IMR-90 (cell line): ENCODE measurements at regions not wholly inside any gene's neighbourhood (a gene's known extent, or its start where the extent isn't known, plus 50 kb on each side); places are given as distances from the start of the nearest gene placed in this dataset.

Source experiments
- ATAC-seq: fragments of 200-7000 bp; cut with Tn5 transposase; 2 replicates; pipeline ENCODE4 v1.9.1; 2020; ENCODE audit warnings: low read depth, mild to moderate bottlenecking, moderate library complexity
- BruUV-seq: library from RNA; stranded (reverse); fragments of 400-500 nt; replicated peaks from 2 replicates; lab custom pipeline; 2021; lab: Mats Ljungman, UMichigan
- CTCF ChIA-PET: fragments of 300-600 bp; formaldehyde crosslinking; extraction: SDS; loops from one replicate; lab custom pipeline; 2021; ENCODE audit warnings: antibody characterized with exemption; lab: Yijun Ruan, JAX
- POLR2A ChIA-PET: fragments of 300-600 bp; sonication (Branson Sonifier 250); formaldehyde crosslinking; loops from one replicate; lab custom pipeline; 2022; ENCODE audit warnings: antibody characterized with exemption; ENCODE audit not compliant: unreplicated experiment; lab: Charles Lee
- DNase-seq: peaks from one replicate; pipeline ENCODE4 v3.0.0; 2013
- H2AFZ ChIP-seq: replicated peaks from 2 replicates; pipeline ENCODE3; 2013; ENCODE audit warnings: low read length, mild to moderate bottlenecking; ENCODE audit not compliant: poor library complexity
- H2AK5ac ChIP-seq: 2 replicates; pipeline ENCODE4 v1.6.1; 2013; ENCODE audit warnings: low read depth, low read length, inconsistent platforms
- H2AK9ac ChIP-seq: replicated peaks from 2 replicates; pipeline ENCODE3; 2013; ENCODE audit warnings: mild to moderate bottlenecking, low read depth, low read length, moderate library complexity; ENCODE audit not compliant: poor library complexity
- H2BK120ac ChIP-seq: 2 replicates; pipeline ENCODE4 v1.6.1; 2013; ENCODE audit warnings: low read depth, low read length, inconsistent platforms
- H2BK15ac ChIP-seq: 3 replicates; pipeline ENCODE4 v1.6.1; 2013; ENCODE audit warnings: low read depth, low read length, inconsistent platforms
- H2BK20ac ChIP-seq: 2 replicates; pipeline ENCODE4 v1.6.1; 2013; ENCODE audit warnings: low read depth, mild to moderate bottlenecking, inconsistent platforms, low read length, moderate library complexity
- H2BK5ac ChIP-seq: 2 replicates; pipeline ENCODE4 v1.6.1; 2013; ENCODE audit warnings: mild to moderate bottlenecking, low read depth, low read length, inconsistent platforms; ENCODE audit not compliant: poor library complexity, severe bottlenecking
- H3K14ac ChIP-seq: replicated peaks from 2 replicates; pipeline ENCODE4 v1.6.1; 2013; ENCODE audit warnings: low read depth, low read length, inconsistent platforms
- H3K18ac ChIP-seq: 2 replicates; pipeline ENCODE4 v1.6.1; 2013; ENCODE audit warnings: low read depth, low read length, control low read depth
- H3K23ac ChIP-seq: 2 replicates; pipeline ENCODE4 v1.6.1; 2013; ENCODE audit warnings: low read depth, low read length, inconsistent platforms
- H3K27ac ChIP-seq: 2 replicates; pipeline ENCODE4 v1.5.1; 2013; ENCODE audit warnings: mild to moderate bottlenecking, control low read depth, low read length; ENCODE audit not compliant: insufficient read depth
- H3K27me3 ChIP-seq: 2 replicates; pipeline ENCODE4 v1.6.1; 2013; ENCODE audit warnings: low read length; ENCODE audit not compliant: control insufficient read depth, insufficient read depth
- H3K36me3 ChIP-seq: 2 replicates; pipeline ENCODE4 v1.6.1; 2013; ENCODE audit warnings: low read length, mixed read lengths; ENCODE audit not compliant: control insufficient read depth, insufficient read depth
- H3K4ac ChIP-seq: 2 replicates; pipeline ENCODE4 v1.6.1; 2013; ENCODE audit warnings: low read depth, low read length, inconsistent platforms
- H3K4me1 ChIP-seq: 2 replicates; pipeline ENCODE4 v1.6.1; 2013; ENCODE audit warnings: low read length, mixed read lengths; ENCODE audit not compliant: control insufficient read depth, insufficient read depth
- H3K4me2 ChIP-seq: 2 replicates; pipeline ENCODE4 v1.6.1; 2013; ENCODE audit warnings: low read depth, mild to moderate bottlenecking, control low read depth, low read length, moderate library complexity
- H3K4me3 ChIP-seq: 2 replicates; pipeline ENCODE4 v1.5.1; 2013; ENCODE audit warnings: low read depth, mild to moderate bottlenecking, control low read depth, low read length, moderate library complexity; ENCODE audit not compliant: insufficient read depth
- H3K56ac ChIP-seq: 2 replicates; pipeline ENCODE4 v1.6.1; 2013; ENCODE audit warnings: low read length, inconsistent platforms; ENCODE audit not compliant: insufficient read depth; ENCODE audit errors: extremely low read depth
- H3K79me1 ChIP-seq, 2 experiments: 2 replicates each; pipeline ENCODE4 v1.6.1; 2013; ENCODE audit warnings: low read length in 2 of 2, inconsistent platforms in 1 of 2, low read depth in 1 of 2
- H3K9ac ChIP-seq: 2 replicates; pipeline ENCODE4 v1.6.1; 2013; ENCODE audit warnings: low read depth, low read length, control low read depth
- H3K9me1 ChIP-seq: 2 replicates; pipeline ENCODE4 v1.6.1; 2013; ENCODE audit warnings: low read length, inconsistent platforms; ENCODE audit not compliant: insufficient read depth
- H3K9me3 ChIP-seq: 2 replicates; pipeline ENCODE4 v1.6.1; 2013; ENCODE audit warnings: low read length; ENCODE audit not compliant: control insufficient read depth, insufficient read depth
- H4K20me1 ChIP-seq: 2 replicates; pipeline ENCODE4 v1.6.1; 2013; ENCODE audit warnings: low read length, inconsistent platforms; ENCODE audit not compliant: insufficient read depth
- H4K5ac ChIP-seq: 2 replicates; pipeline ENCODE4 v1.6.1; 2013; ENCODE audit warnings: mild to moderate bottlenecking, low read depth, low read length, control low read depth
- H4K8ac ChIP-seq, 2 experiments: 2 replicates each; pipeline ENCODE4 v1.6.1; 2013; ENCODE audit warnings: low read depth in 2 of 2, low read length in 2 of 2, control low read depth in 1 of 2, inconsistent platforms in 1 of 2
- H4K91ac ChIP-seq: 2 replicates; pipeline ENCODE4 v1.6.1; 2013; ENCODE audit warnings: low read depth, low read length, inconsistent platforms; ENCODE audit not compliant: insufficient read depth
- BHLHE40 ChIP-seq: fragments of 150-350 bp; IDR thresholded peaks from 2 replicates; pipeline ENCODE4 v1.6.1; 2016; ENCODE audit warnings: mild to moderate bottlenecking, low read depth, low read length
- CEBPB ChIP-seq: IDR thresholded peaks from 2 replicates; pipeline ENCODE4 v1.6.1; 2012; ENCODE audit warnings: low read depth, low read length, improper control_type of control experiment
- CHD1 ChIP-seq: IDR thresholded peaks from 2 replicates; pipeline ENCODE4 v1.6.1; 2012; ENCODE audit warnings: low read depth, low read length, improper control_type of control experiment
- FOS ChIP-seq: fragments of 150-350 bp; IDR thresholded peaks from 2 replicates; pipeline ENCODE4 v1.6.1; 2016; ENCODE audit warnings: low read depth, low read length
- MAFK ChIP-seq: IDR thresholded peaks from 2 replicates; pipeline ENCODE4 v1.6.1; 2012; ENCODE audit warnings: low read depth, low read length, improper control_type of control experiment
- MAZ ChIP-seq: IDR thresholded peaks from 2 replicates; pipeline ENCODE4 v1.6.1; 2012; ENCODE audit warnings: low read depth, mild to moderate bottlenecking, low read length, improper control_type of control experiment, moderate library complexity, borderline replicate concordance
- MXI1 ChIP-seq: IDR thresholded peaks from 2 replicates; pipeline ENCODE4 v1.6.1; 2012; ENCODE audit warnings: low read depth, mild to moderate bottlenecking, low read length, moderate library complexity, borderline replicate concordance
- NFE2L2 ChIP-seq: fragments of 150-350 bp; IDR thresholded peaks from 2 replicates; pipeline ENCODE4 v1.6.1; 2016; ENCODE audit warnings: low read depth, mild to moderate bottlenecking, low read length
- POLR2A ChIP-seq: IDR thresholded peaks from 2 replicates; pipeline ENCODE4 v1.6.1; 2012; ENCODE audit warnings: mild to moderate bottlenecking, low read depth, low read length
- RAD21 ChIP-seq: IDR thresholded peaks from 2 replicates; pipeline ENCODE4 v1.6.1; 2012; ENCODE audit warnings: low read length, improper control_type of control experiment
- RCOR1 ChIP-seq: IDR thresholded peaks from 2 replicates; pipeline ENCODE4 v1.6.1; 2012; ENCODE audit warnings: mild to moderate bottlenecking, low read length, improper control_type of control experiment; ENCODE audit not compliant: insufficient replicate concordance
- RFX5 ChIP-seq: IDR thresholded peaks from 2 replicates; pipeline ENCODE4 v1.8.0; 2012; ENCODE audit warnings: low read depth, mild to moderate bottlenecking, low read length, moderate library complexity
- SMC3 ChIP-seq: fragments of 150-350 bp; IDR thresholded peaks from 2 replicates; pipeline ENCODE4 v1.6.1; 2016; ENCODE audit warnings: low read depth, mild to moderate bottlenecking, antibody characterized with exemption, low read length, moderate library complexity
- WGBS, 2 experiments: methylation state at CpG; one replicate each; pipeline versions ENCODE4 v1.1.5 to v1.1.7; 2013; ENCODE audit warnings: missing lambda C conversion rate in 2 of 2; ENCODE audit not compliant: insufficient read length in 1 of 2; ENCODE audit errors: extremely low coverage in 2 of 2; 5-methylcytosine and 5-hydroxymethylcytosine counted together
- dilution Hi-C: fragments of 300-500 bp; cut with HindIII; formaldehyde crosslinking; loops from one replicate; pipeline ENCODE4 v1.14.3; 2018; ENCODE audit warnings: low sequenced_read_pairs; ENCODE audit not compliant: unreplicated experiment
- in situ Hi-C: fragments of 300-500 bp; cut with MboI; formaldehyde crosslinking; loops from 3 replicates; pipeline ENCODE4 v1.14.3; 2019; ENCODE audit warnings: low sequenced_read_pairs, inconsistent platforms, mixed read lengths
- intact Hi-C: fragments of 100-400 bp; cut with micrococcal nuclease; formaldehyde crosslinking; loops from 2 replicates; pipeline ENCODE4 v1.10.0; 2022
- TF ChIP-seq, protein P1 (sequence below): fragments of 150-350 bp; IDR thresholded peaks from 2 replicates; pipeline ENCODE4 v1.6.1; 2017; ENCODE audit warnings: mild to moderate bottlenecking, antibody characterized with exemption, low read length, low read depth
- TF ChIP-seq, protein P2 (sequence below): fragments of 150-350 bp; IDR thresholded peaks from 2 replicates; pipeline ENCODE4 v1.6.1; 2016; ENCODE audit warnings: low read depth, mild to moderate bottlenecking, low read length, moderate library complexity, borderline replicate concordance
- TF ChIP-seq, protein P3 (sequence below): conservative IDR thresholded peaks from 2 replicates; pipeline ENCODE4 v1.5.1; 2012; ENCODE audit warnings: mild to moderate bottlenecking, low read depth, low read length, improper control_type of control experiment

DNA sequence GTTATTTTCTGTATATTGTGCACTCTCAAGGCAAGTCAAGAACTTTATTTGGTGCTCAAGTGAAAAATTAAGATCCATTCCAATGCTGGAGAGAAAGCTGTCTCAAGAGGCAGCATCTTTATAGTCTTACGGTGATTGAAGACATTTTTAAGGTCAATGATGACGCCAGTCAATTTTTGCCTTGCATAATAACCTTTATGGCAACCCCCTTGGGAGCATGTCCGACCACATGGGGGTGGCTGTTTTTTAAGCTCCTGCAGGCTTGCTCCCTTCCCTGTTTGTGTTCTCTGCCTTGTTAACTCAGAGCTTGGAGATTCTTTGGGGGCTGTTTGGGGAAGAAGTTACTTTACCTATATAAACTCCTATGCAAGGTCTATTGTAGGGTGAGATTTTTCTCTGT, 109.6 kb upstream of the FERMT1 start:
- Histone ChIP-seq H4K20me1 (no peaks in the 10 kb centered on the region), H2BK5ac (no peak overlapping the region), H2BK120ac (no peak overlapping the region), H2AK9ac (no peak overlapping the region), H3K9ac (no peak overlapping the region), H2BK15ac (no peak overlapping the region), H3K4me1 (no peaks in the 10 kb centered on the region), H3K9me1 (no peaks in the 10 kb centered on the region), H3K79me1 (no peaks in the 10 kb centered on the region), H3K4me2 (no peak overlapping the region), H4K5ac (no peak overlapping the region), H2AFZ (no peak overlapping the region), H4K91ac (no peak overlapping the region), H3K14ac (no peak overlapping the region), H4K8ac (no peak overlapping the region), H2BK20ac (no peak overlapping the region), H3K36me3 (no peaks in the 10 kb centered on the region), H3K9me3 (no peaks in the 10 kb centered on the region), H3K4ac (no peak overlapping the region), H3K27ac (no peak overlapping the region), H2AK5ac (no peak overlapping the region), H3K56ac (no peak overlapping the region), H3K27me3 (no peaks in the 10 kb centered on the region), H3K18ac (no peak overlapping the region), H3K23ac (no peak overlapping the region), H3K4me3 (no peak overlapping the region)
- POLR2A ChIA-PET = no interaction called here
- WGBS, 2 experiments = no CpG with 5 or more reads among the region's 3 CpGs
- CTCF ChIA-PET = no interaction called here
- ATAC-seq = no peak
- intact Hi-C loops = no loop called here
- in situ Hi-C loops = no loop called here
- DNase-seq = no peak
- dilution Hi-C loops = no loop called here
- TF ChIP-seq MAFK (no peak), CEBPB (no peak), FOS (no peak), BHLHE40 (no peak), RCOR1 (no peak), SMC3 (no peak), RFX5 (no peak), CHD1 (no peak), RAD21 (no peak), MAZ (no peak), POLR2A (no peak), MXI1 (no peak), NFE2L2 (no peak)
- TF ChIP-seq, protein P1, sequence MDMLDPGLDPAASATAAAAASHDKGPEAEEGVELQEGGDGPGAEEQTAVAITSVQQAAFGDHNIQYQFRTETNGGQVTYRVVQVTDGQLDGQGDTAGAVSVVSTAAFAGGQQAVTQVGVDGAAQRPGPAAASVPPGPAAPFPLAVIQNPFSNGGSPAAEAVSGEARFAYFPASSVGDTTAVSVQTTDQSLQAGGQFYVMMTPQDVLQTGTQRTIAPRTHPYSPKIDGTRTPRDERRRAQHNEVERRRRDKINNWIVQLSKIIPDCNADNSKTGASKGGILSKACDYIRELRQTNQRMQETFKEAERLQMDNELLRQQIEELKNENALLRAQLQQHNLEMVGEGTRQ = no peak
- TF ChIP-seq, protein P2, sequence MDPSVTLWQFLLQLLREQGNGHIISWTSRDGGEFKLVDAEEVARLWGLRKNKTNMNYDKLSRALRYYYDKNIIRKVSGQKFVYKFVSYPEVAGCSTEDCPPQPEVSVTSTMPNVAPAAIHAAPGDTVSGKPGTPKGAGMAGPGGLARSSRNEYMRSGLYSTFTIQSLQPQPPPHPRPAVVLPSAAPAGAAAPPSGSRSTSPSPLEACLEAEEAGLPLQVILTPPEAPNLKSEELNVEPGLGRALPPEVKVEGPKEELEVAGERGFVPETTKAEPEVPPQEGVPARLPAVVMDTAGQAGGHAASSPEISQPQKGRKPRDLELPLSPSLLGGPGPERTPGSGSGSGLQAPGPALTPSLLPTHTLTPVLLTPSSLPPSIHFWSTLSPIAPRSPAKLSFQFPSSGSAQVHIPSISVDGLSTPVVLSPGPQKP = no peak
- TF ChIP-seq, protein P3, sequence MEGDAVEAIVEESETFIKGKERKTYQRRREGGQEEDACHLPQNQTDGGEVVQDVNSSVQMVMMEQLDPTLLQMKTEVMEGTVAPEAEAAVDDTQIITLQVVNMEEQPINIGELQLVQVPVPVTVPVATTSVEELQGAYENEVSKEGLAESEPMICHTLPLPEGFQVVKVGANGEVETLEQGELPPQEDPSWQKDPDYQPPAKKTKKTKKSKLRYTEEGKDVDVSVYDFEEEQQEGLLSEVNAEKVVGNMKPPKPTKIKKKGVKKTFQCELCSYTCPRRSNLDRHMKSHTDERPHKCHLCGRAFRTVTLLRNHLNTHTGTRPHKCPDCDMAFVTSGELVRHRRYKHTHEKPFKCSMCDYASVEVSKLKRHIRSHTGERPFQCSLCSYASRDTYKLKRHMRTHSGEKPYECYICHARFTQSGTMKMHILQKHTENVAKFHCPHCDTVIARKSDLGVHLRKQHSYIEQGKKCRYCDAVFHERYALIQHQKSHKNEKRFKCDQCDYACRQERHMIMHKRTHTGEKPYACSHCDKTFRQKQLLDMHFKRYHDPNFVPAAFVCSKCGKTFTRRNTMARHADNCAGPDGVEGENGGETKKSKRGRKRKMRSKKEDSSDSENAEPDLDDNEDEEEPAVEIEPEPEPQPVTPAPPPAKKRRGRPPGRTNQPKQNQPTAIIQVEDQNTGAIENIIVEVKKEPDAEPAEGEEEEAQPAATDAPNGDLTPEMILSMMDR = no peak
- no TSS peak for BruUV-seq
